Adrenal gland (tissue), 5 donors: ENCODE measurements at regions not wholly inside any gene's neighbourhood (a gene's known extent, or its start where the extent isn't known, plus 50 kb on each side); places are given as distances from the start of the nearest gene placed in this dataset.

Experiments
- CTCF ChIP-seq, 6 experiments: fragments of 450-650 bp in 4 of 6; fragments of 200-600 bp in 2 of 6; sonication (generic) in 1 of 6; IDR thresholded peaks; 1 replicate in 5 of 6; 2 replicates in 1 of 6; pipeline versions ENCODE4 v1.5.1 to v1.8.0; 2016 to 2021; ENCODE audit warnings: antibody characterized with exemption in 6 of 6, mild to moderate bottlenecking in 2 of 6, moderate library complexity in 1 of 6
- POLR2A ChIP-seq, 2 donors: fragments of 450-650 bp; IDR thresholded peaks; one replicate each; pipeline ENCODE4 v1.6.1; 2017; ENCODE audit warnings: antibody characterized with exemption in 2 of 2, mild to moderate bottlenecking in 2 of 2, moderate library complexity in 1 of 2
- donor health status: DM: no; HTN: no; CAD: no.

GRCh38 chr17:52938623-52939230, 780.2 kb upstream of the CA10 start:
- TF ChIP-seq CTCF (IDR thresholded peaks at IDR 0.05) = no peak
- TF ChIP-seq POLR2A (IDR thresholded peaks at IDR 0.05) = no peak
